H9 (cell line): ENCODE measurements at regions not wholly inside any gene's neighbourhood (a gene's known extent, or its start where the extent isn't known, plus 50 kb on each side); places are given as distances from the start of the nearest gene placed in this dataset.

ENCODE experiments used
- DNase-seq: peaks from one replicate; pipeline ENCODE4 v3.0.0-alpha.2; 2017
- H2AFZ ChIP-seq: one replicate; pipeline ENCODE4 v1.6.1; 2013; ENCODE audit warnings: mild to moderate bottlenecking, low read length, control low read depth, moderate library complexity
- H2AK5ac ChIP-seq: 2 replicates; pipeline ENCODE4 v1.6.1; 2013; ENCODE audit warnings: low read length, control low read depth, mixed read lengths; ENCODE audit not compliant: insufficient read length
- H2BK120ac ChIP-seq: one replicate; pipeline ENCODE4 v1.6.1; 2013; ENCODE audit warnings: low read depth, mild to moderate bottlenecking, low read length, control low read depth, inconsistent platforms; ENCODE audit not compliant: poor library complexity, severe bottlenecking
- H2BK12ac ChIP-seq: 2 replicates; pipeline ENCODE4 v1.6.1; 2013; ENCODE audit warnings: low read length, control low read depth, mixed read lengths, low read depth; ENCODE audit not compliant: insufficient read length
- H2BK15ac ChIP-seq: 2 replicates; pipeline ENCODE4 v1.6.1; 2013; ENCODE audit warnings: low read depth, low read length, control low read depth
- H2BK20ac ChIP-seq: one replicate; pipeline ENCODE4 v1.6.1; 2013; ENCODE audit warnings: low read depth, mild to moderate bottlenecking, low read length, control low read depth, inconsistent platforms; ENCODE audit not compliant: poor library complexity, severe bottlenecking
- H2BK5ac ChIP-seq: 2 replicates; pipeline ENCODE4 v1.6.1; 2013; ENCODE audit warnings: low read length, control low read depth, mixed read lengths; ENCODE audit not compliant: insufficient read length
- H3K14ac ChIP-seq: 2 replicates; pipeline ENCODE4 v1.6.1; 2013; ENCODE audit warnings: low read length, control low read depth; ENCODE audit not compliant: insufficient read depth
- H3K18ac ChIP-seq: 2 replicates; pipeline ENCODE4 v1.6.1; 2013; ENCODE audit warnings: low read depth, mild to moderate bottlenecking, mixed read lengths, low read length, control low read depth; ENCODE audit not compliant: insufficient read length
- H3K23ac ChIP-seq: 2 replicates; pipeline ENCODE4 v1.6.1; 2013; ENCODE audit warnings: low read length, control low read depth, mixed read lengths, low read depth; ENCODE audit not compliant: insufficient read length
- H3K23me2 ChIP-seq: 2 replicates; pipeline ENCODE4 v1.6.1; 2013; ENCODE audit warnings: low read depth, mild to moderate bottlenecking, mixed read lengths, low read length, control low read depth; ENCODE audit not compliant: insufficient read length, poor library complexity, severe bottlenecking
- H3K27ac ChIP-seq: 2 replicates; pipeline ENCODE4 v1.5.1; 2013; ENCODE audit warnings: low read length, control low read depth, mixed read lengths, low read depth; ENCODE audit not compliant: insufficient read length
- H3K27me3 ChIP-seq: 2 replicates; pipeline ENCODE4 v1.6.1; 2013; ENCODE audit warnings: low read length, control low read depth, inconsistent platforms; ENCODE audit not compliant: insufficient read depth
- H3K4ac ChIP-seq: 2 replicates; pipeline ENCODE4 v1.6.1; 2013; ENCODE audit warnings: low read depth, mild to moderate bottlenecking, control low read depth, inconsistent platforms, low read length, moderate library complexity
- H3K4me1 ChIP-seq: 2 replicates; pipeline ENCODE4 v1.6.1; 2013; ENCODE audit warnings: low read length, control low read depth, inconsistent platforms; ENCODE audit not compliant: insufficient read depth
- H3K4me2 ChIP-seq: 2 replicates; pipeline ENCODE4 v1.6.1; 2013; ENCODE audit warnings: low read length, control low read depth, mixed read lengths; ENCODE audit not compliant: insufficient read length, insufficient read depth
- H3K56ac ChIP-seq: 2 replicates; pipeline ENCODE4 v1.6.1; 2013; ENCODE audit warnings: low read depth, mild to moderate bottlenecking, mixed read lengths, low read length, control low read depth; ENCODE audit not compliant: insufficient read length
- H3K79me1 ChIP-seq: 2 replicates; pipeline ENCODE4 v1.6.1; 2013; ENCODE audit warnings: low read depth, mild to moderate bottlenecking, moderate library complexity, low read length, control low read depth, inconsistent platforms; ENCODE audit not compliant: insufficient read depth, poor library complexity, severe bottlenecking
- H3K79me2 ChIP-seq: 2 replicates; pipeline ENCODE4 v1.6.1; 2013; ENCODE audit warnings: low read length, control low read depth, inconsistent platforms; ENCODE audit not compliant: insufficient read depth
- H3K9ac ChIP-seq: 2 replicates; pipeline ENCODE4 v1.6.1; 2013; ENCODE audit warnings: low read length, control low read depth, mixed read lengths; ENCODE audit not compliant: insufficient read length; ENCODE audit errors: extremely low read depth
- H3K9me3 ChIP-seq: one replicate; pipeline ENCODE4 v1.6.1; 2013; ENCODE audit warnings: low read depth, low read length, inconsistent platforms; ENCODE audit not compliant: control insufficient read depth
- H3T11ph ChIP-seq: one replicate; pipeline ENCODE4 v1.6.1; 2013; ENCODE audit warnings: mild to moderate bottlenecking, low read length, control low read depth, inconsistent platforms
- H4K20me1 ChIP-seq: one replicate; pipeline ENCODE4 v1.6.1; 2013; ENCODE audit not compliant: control insufficient read depth, insufficient read length, insufficient read depth
- H4K5ac ChIP-seq: 2 replicates; pipeline ENCODE4 v1.6.1; 2013; ENCODE audit warnings: low read depth, mild to moderate bottlenecking, mixed read lengths, low read length, control low read depth; ENCODE audit not compliant: insufficient read length
- H4K8ac ChIP-seq: replicated peaks from 2 replicates; pipeline ENCODE4 v1.6.1; 2013; ENCODE audit warnings: low read length, control low read depth, mixed read lengths, low read depth; ENCODE audit not compliant: insufficient read length
- H4K91ac ChIP-seq: 2 replicates; pipeline ENCODE4 v1.6.1; 2013; ENCODE audit warnings: low read depth, mild to moderate bottlenecking, moderate library complexity, mixed read lengths, low read length, control low read depth; ENCODE audit not compliant: insufficient read length
- H3K27ac Mint-ChIP-seq, 3 experiments: 2 replicates in 2 of 3; 3 replicates in 1 of 3; pipeline ENCODE4 v1.8.0; 2020 to 2021; ENCODE audit warnings: mixed read lengths in 3 of 3, mild to moderate bottlenecking in 1 of 3, moderate library complexity in 1 of 3
- H3K27me3 Mint-ChIP-seq: 2 replicates; pipeline ENCODE4 v1.8.0; 2021; ENCODE audit warnings: low read depth, mild to moderate bottlenecking, moderate library complexity, mixed read lengths
- H3K36me3 Mint-ChIP-seq, 3 experiments: 2 replicates in 2 of 3; 3 replicates in 1 of 3; pipeline ENCODE4 v1.8.0; 2020 to 2021; ENCODE audit warnings: low read depth in 3 of 3, mixed read lengths in 3 of 3; ENCODE audit not compliant: insufficient read depth in 1 of 3
- H3K4me1 Mint-ChIP-seq, 2 experiments: 2 replicates each; pipeline ENCODE4 v1.8.0; 2020; ENCODE audit warnings: mixed read lengths in 2 of 2
- H3K4me3 Mint-ChIP-seq, 2 experiments: 2 replicates in 1 of 2; 3 replicates in 1 of 2; pipeline ENCODE4 v1.8.0; 2020 to 2021; ENCODE audit warnings: mild to moderate bottlenecking in 2 of 2, mixed read lengths in 2 of 2, moderate library complexity in 1 of 2
- H3K9me3 Mint-ChIP-seq, 2 experiments: 2 replicates in 1 of 2; 3 replicates in 1 of 2; pipeline ENCODE4 v1.8.0; 2020; ENCODE audit warnings: mild to moderate bottlenecking in 2 of 2, mixed read lengths in 2 of 2, moderate library complexity in 1 of 2
- CTCF ChIP-seq: fragments of 200-600 bp; sonication (generic); conservative IDR thresholded peaks from 3 replicates; pipeline ENCODE4 v1.8.0; 2021; ENCODE audit warnings: antibody characterized with exemption, mild to moderate bottlenecking
- WGBS: extraction: QIAGEN DNeasy Blood & Tissue Kit; methylation state at CpG from one replicate; pipeline ENCODE4 v1.1.7; 2013; ENCODE audit warnings: missing lambda C conversion rate, low lambda C conversion rate, mixed read lengths; ENCODE audit not compliant: insufficient read length; ENCODE audit errors: extremely low coverage; 5-methylcytosine and 5-hydroxymethylcytosine counted together

- H3K27me3 ChIP-seq = no peaks in the 10 kb centered on the region
- H3K79me1 ChIP-seq = no peaks in the 10 kb centered on the region
- Mint-ChIP-seq H3K4me1 (peaks cover 17 to 21% of the 10 kb centered on the region in 2 experiments), H3K27ac (no peak overlapping the region), H3K36me3 (no peaks in the 10 kb centered on the region), H3K27me3 (peaks cover 11% of the 10 kb centered on the region), H3K4me3 (no peak overlapping the region; a peak in 1 of 5 replicates), H3K9me3 (no peaks in the 10 kb centered on the region)
- H2BK20ac ChIP-seq = no peak overlapping the region
- H2BK15ac ChIP-seq = no peak overlapping the region
- H3K79me2 ChIP-seq = no peaks in the 10 kb centered on the region
- H3K4me2 ChIP-seq = no peak overlapping the region
- no peak for TF ChIP-seq CTCF
- no peak overlapping the region for H3K23ac ChIP-seq
- no CpG with 5 or more reads among the region's 6 CpGs for WGBS
- H2AK5ac ChIP-seq = no peak overlapping the region
- H3K9me3 ChIP-seq = no peaks in the 10 kb centered on the region
- H3K56ac ChIP-seq = no peak overlapping the region
- H2BK120ac ChIP-seq = no peak overlapping the region
- H4K8ac ChIP-seq = no peak overlapping the region
- no peak overlapping the region for H2AFZ ChIP-seq
- H3K4ac ChIP-seq = no peak overlapping the region
- no peak overlapping the region for H3K27ac ChIP-seq
- no peaks in the 10 kb centered on the region for H4K20me1 ChIP-seq
- H3K14ac ChIP-seq = no peak overlapping the region
- H3K18ac ChIP-seq = no peak overlapping the region
- H2BK5ac ChIP-seq = no peak overlapping the region
- no peak for DNase-seq
- no peak overlapping the region for H3K9ac ChIP-seq
- no peak overlapping the region for H3T11ph ChIP-seq
- H4K91ac ChIP-seq = no peak overlapping the region
- no peaks in the 10 kb centered on the region for H3K4me1 ChIP-seq
- H4K5ac ChIP-seq = no peak overlapping the region
- H2BK12ac ChIP-seq = no peak overlapping the region
- H3K23me2 ChIP-seq = no peaks in the 10 kb centered on the region
These were observed 131.6 kb upstream of the SLC24A2 start for GRCh38 chr9:19920401-19920800.
